ENCODE measurements at regions not wholly inside any gene's neighbourhood (a gene's known extent, or its start where the extent isn't known, plus 50 kb on each side); places are given as distances from the start of the nearest gene placed in this dataset.
"Not testable (repeated sequence)": the region's sequence is repeated elsewhere in the genome, so short reads cannot be mapped to it uniquely, and the experiment has no call there.

DNA sequence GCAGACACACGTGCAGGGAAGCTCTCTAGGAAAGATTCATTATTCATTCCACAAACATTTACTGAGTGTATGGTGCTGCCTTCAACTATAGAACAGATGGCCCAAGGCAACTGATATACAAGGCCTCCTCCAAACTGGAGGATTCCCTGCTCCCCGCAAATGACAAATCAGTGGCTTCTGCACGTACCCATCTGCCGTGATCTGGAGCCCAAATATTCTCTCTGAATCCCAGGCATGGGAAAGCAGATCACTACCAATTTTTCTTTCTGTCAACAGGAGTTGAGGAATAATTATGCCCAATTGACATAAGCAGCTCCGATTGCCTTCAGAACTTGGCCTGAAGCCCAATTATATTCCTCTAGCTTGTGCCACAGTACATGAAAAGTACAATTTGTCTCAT lies 174.2 kb upstream of the CCDC196 start:
- Mint-ChIP-seq H3K27ac (no peak overlapping the region), H3K4me3 (no peak overlapping the region), H3K27me3 (no peaks in the 10 kb centered on the region), H3K36me3 (ENCODE audit: low read depth) (no peaks in the 10 kb centered on the region), H3K9me3 (no peaks in the 10 kb centered on the region), H3K4me1 (ENCODE audit: low read depth) (no peaks in the 10 kb centered on the region)

DNA sequence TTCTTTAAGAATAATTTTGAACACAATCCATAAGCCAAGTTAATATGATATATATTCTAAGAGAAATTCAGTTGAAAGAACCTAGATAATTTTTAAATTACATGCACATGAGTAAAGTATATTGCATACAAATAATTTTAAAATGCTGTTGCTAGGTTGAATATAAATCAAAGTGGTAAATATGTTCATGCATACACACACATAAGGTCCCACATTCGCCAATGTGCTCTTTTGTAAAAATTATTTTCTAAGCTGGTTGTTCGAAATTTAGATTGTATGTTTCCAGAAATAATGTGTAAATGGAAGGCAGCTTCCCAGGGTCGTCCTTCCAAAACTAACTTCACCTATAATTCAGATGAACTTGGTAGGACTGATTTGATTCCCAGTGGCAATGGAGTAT lies 173.7 kb upstream of the CCDC196 start:
- H3K27ac Mint-ChIP-seq = no peak overlapping the region
- H3K4me1 Mint-ChIP-seq (ENCODE audit: low read depth) = no peaks in the 10 kb centered on the region
- H3K27me3 Mint-ChIP-seq = no peaks in the 10 kb centered on the region
- H3K9me3 Mint-ChIP-seq = peaks cover 4% of the 10 kb centered on the region
- no peaks in the 10 kb centered on the region for H3K36me3 Mint-ChIP-seq (ENCODE audit: low read depth)
- H3K4me3 Mint-ChIP-seq = no peak overlapping the region

DNA sequence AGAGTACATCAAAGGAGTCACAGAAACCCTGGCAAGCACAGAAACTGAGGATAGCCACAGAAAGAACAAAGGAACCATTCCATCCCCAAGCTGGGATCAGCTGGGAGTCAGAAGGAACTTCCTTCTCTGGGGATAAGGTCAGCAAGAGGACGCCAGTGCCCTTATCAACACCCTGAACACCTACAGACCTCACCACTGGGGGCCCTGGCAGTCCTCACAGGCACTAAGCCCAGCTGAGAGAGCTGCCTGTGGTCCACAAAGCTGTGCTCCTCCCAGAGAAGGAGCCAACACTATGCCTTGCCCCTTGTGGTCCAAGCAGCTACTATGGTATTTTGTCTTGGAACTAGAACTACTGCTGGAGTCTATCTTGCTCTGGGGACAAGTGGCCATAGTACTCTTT lies 171.1 kb upstream of the CCDC196 start:
- Mint-ChIP-seq H3K9me3 (peaks cover 14% of the 10 kb centered on the region), H3K36me3 (ENCODE audit: low read depth) (no peaks in the 10 kb centered on the region), H3K4me1 (ENCODE audit: low read depth) (no peaks in the 10 kb centered on the region), H3K4me3 (no peak overlapping the region), H3K27me3 (no peaks in the 10 kb centered on the region), H3K27ac (no peak overlapping the region)

DNA sequence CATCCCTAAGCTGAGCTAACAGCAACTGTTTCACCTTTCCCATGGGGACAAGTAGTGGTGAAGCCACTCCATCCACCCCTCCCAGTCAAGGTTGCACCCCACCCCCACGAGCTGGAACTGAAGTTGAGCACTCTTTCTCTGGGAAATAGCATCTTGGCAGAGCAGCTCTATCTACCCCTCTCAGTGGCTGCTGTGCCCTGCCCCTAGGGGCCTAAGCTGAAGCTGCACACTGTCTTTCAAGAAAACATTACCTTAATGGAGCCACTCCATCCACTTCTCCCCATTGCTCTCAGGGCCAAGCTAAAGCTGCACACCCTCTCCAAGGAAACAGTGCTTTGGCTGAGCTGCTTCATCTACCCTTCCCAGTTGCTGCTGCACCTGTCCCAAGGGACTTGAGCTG lies 170.6 kb upstream of the CCDC196 start:
- Mint-ChIP-seq H3K9me3 (peaks cover 16% of the 10 kb centered on the region), H3K4me3 (no peak overlapping the region), H3K27me3 (no peaks in the 10 kb centered on the region)

DNA sequence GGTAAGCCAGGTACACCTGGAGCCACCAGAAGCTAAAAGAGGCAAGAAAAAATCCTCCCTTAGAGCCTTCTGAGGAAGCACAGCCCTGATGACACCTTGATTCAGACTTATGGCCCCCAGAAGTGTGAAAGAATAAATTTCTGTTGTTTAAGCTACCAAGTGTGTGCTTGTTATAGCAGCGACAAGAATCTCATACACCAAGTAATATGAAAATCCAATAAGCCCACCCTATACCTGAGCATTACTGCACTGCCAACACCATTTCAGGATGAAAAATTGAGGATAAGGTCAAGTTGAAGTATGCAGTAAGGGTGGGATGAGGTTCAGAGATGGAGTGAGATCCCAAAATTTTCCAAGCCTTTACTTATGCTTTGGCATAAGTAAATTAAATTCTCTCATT lies 163.6 kb upstream of the CCDC196 start:
- peaks cover 13% of the 10 kb centered on the region for H3K9me3 Mint-ChIP-seq
- no peaks in the 10 kb centered on the region for H3K36me3 Mint-ChIP-seq (ENCODE audit: low read depth)
- no peaks in the 10 kb centered on the region for H3K4me1 Mint-ChIP-seq (ENCODE audit: low read depth)
- H3K4me3 Mint-ChIP-seq = no peak overlapping the region
- H3K27ac Mint-ChIP-seq = no peak overlapping the region
- no peaks in the 10 kb centered on the region for H3K27me3 Mint-ChIP-seq

More for the DNA sequence above, 170.6 kb upstream of the CCDC196 start:
- H3K36me3 Mint-ChIP-seq (ENCODE audit: low read depth) = no peaks in the 10 kb centered on the region
- H3K27ac Mint-ChIP-seq = no peak overlapping the region
- no peaks in the 10 kb centered on the region for H3K4me1 Mint-ChIP-seq (ENCODE audit: low read depth)

DNA sequence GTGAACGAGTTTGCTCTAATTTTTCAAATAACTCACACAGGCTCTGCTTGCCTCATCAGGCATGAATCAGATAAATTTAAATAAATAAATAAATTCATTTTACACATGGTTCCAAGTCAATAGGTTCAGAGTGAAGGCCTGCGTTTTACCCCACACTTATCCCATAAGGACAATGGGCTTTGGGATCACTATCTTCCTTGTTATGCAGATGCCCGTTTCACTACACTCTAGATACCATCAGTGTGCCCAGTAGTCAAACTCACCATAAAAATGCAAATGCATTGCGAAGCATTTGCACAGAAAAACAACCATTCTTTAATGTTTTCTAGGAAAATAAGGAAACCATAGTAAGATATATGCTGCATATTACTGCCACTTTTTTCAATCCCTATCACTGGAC lies 155.9 kb upstream of the CCDC196 start:
- Mint-ChIP-seq H3K9me3 (peaks cover 3% of the 10 kb centered on the region), H3K4me3 (no peak overlapping the region), H3K36me3 (ENCODE audit: low read depth) (no peaks in the 10 kb centered on the region), H3K27me3 (no peaks in the 10 kb centered on the region), H3K27ac (no peak overlapping the region), H3K4me1 (ENCODE audit: low read depth) (no peaks in the 10 kb centered on the region)

DNA sequence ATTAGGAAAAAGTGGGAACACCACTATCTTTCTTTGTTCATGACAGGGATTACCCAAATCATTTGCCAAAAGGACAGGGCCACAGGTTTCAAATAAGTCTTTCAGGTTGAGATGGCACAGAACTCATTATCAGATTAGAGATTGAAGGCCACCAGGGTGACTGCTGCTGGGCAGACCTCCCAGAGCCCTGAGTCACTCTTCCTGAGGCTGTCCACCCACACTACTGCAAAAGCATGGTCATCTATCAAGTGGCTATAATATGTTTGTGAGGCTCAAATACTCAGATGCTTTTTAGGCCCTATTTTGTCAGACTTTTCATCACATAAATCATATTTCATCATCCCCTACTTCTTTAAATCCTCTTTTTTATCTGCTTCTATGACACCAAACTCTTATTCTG lies 155.3 kb upstream of the CCDC196 start:
- Mint-ChIP-seq H3K36me3 (ENCODE audit: low read depth) (no peaks in the 10 kb centered on the region), H3K4me1 (ENCODE audit: low read depth) (no peaks in the 10 kb centered on the region), H3K9me3 (peaks cover 3% of the 10 kb centered on the region)

DNA sequence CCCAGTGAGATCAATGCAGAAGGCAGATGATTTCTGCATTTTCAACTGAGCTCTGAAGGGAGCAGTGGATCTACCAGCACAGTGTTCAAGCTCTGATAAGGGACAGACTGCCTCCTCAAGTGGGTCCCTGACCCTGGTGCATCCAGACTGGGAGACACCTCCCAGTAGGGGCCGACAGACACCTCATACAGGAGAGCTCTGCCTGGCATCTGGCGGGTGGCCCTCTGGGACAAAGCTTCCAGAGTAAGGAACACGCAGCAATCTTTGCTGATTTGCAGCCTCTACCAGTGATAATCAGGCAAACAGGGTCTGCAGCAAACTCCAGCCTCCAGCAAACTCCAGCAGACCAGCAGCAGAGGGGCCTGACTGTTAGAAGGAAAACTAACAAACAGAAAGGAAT lies 152.9 kb upstream of the CCDC196 start:
- not testable (repeated sequence) for H3K9me3 Mint-ChIP-seq; H3K4me3 Mint-ChIP-seq; H3K36me3 Mint-ChIP-seq (ENCODE audit: low read depth); H3K4me1 Mint-ChIP-seq (ENCODE audit: low read depth); H3K27ac Mint-ChIP-seq; H3K27me3 Mint-ChIP-seq

More for the DNA sequence above, 155.3 kb upstream of the CCDC196 start:
- Mint-ChIP-seq H3K27ac (no peak overlapping the region), H3K27me3 (no peaks in the 10 kb centered on the region), H3K4me3 (no peak overlapping the region)

DNA sequence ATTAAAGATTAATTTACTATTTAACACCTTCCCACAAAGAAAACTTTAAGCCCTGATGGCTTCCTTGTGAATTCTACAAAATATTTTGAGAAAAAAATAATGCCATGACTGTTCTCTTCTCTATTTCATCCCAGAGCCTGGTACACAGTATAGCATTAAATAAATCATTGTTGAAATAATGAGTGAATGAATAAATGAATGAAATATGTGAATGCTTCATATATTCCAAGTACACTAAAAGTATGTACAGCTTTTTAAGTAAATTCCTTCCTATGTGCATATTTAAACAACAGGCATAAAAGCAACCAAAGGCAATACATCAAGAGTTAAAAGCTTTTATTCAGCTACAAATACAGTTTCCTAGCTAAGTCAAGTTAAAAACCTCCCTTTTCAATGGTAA lies 144.9 kb upstream of the CCDC196 start:
- no peaks in the 10 kb centered on the region for H3K9me3 Mint-ChIP-seq
- no peak overlapping the region for H3K4me3 Mint-ChIP-seq
- H3K27ac Mint-ChIP-seq = no peak overlapping the region
- H3K4me1 Mint-ChIP-seq (ENCODE audit: low read depth) = no peaks in the 10 kb centered on the region
- no peaks in the 10 kb centered on the region for H3K36me3 Mint-ChIP-seq (ENCODE audit: low read depth)
- H3K27me3 Mint-ChIP-seq = no peaks in the 10 kb centered on the region

DNA sequence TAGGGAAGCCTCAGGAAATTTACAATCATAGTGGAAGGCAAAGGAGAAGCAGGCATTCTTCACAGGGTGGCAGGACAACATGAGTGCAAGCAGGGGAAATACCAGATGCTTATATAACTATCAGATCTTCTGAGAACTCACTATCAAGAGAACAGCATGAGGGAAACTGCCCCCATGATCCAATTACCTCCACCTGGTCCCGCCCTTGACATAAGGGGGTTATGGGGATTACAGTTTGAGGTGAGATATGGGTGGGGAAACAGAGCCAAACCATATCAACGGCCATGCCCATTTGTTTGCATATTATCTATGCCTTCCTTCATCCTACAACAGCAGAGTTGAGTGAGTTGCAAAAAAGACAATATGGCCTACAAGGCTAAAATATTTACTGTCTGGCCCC lies 140.2 kb upstream of the CCDC196 start:
- peaks cover 12% of the 10 kb centered on the region for H3K36me3 Mint-ChIP-seq (ENCODE audit: low read depth)
- no peaks in the 10 kb centered on the region for H3K27me3 Mint-ChIP-seq
- peaks cover 17% of the 10 kb centered on the region for H3K9me3 Mint-ChIP-seq
- no peak overlapping the region for H3K27ac Mint-ChIP-seq
- no peak overlapping the region for H3K4me3 Mint-ChIP-seq
- no peaks in the 10 kb centered on the region for H3K4me1 Mint-ChIP-seq (ENCODE audit: low read depth)

DNA sequence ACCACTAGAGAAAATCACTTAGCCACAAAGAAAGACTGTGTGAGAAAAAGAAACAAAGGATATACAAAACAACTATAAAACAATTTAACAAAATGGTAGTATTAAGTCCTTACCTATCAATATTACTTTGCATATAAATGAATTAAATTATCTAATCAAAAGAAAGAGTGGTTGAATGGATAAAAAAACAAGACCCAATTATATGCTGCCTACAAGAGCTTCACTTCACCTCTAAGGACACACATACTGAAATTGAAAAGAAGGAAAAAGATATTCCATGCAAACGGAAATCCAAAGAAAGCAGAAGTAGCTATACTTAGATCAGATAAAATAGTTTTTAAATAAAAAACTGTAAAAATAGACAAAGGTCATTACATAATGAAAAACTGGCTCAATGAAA lies 134.9 kb upstream of the CCDC196 start:
- H3K4me1 Mint-ChIP-seq (ENCODE audit: low read depth) = no peaks in the 10 kb centered on the region
- no peaks in the 10 kb centered on the region for H3K27me3 Mint-ChIP-seq
- peaks cover 12% of the 10 kb centered on the region for H3K36me3 Mint-ChIP-seq (ENCODE audit: low read depth)
- peaks cover 25% of the 10 kb centered on the region for H3K9me3 Mint-ChIP-seq
- H3K4me3 Mint-ChIP-seq = no peak overlapping the region
- H3K27ac Mint-ChIP-seq = no peak overlapping the region

DNA sequence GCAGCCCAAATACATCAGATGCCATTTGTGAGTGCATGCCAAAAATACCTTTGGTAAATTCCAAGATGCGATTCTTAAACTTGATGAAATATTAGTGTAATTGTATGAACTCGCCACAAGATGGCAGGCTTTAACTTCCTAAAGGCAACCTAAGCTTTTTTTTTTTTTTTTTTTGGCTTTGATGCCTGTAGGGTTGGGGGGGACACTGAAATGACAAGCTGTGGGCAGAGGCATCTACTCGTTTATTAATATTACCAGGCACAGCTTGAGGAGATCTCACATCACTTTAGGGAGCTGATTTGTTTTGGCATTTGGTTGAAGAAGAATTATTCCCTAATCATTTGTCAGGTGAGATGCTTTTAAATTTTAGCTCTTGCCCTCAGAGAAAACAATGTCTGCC lies 126.7 kb upstream of the CCDC196 start:
- no peak overlapping the region for H3K27ac Mint-ChIP-seq
- H3K36me3 Mint-ChIP-seq (ENCODE audit: low read depth) = no peaks in the 10 kb centered on the region
- H3K27me3 Mint-ChIP-seq = no peaks in the 10 kb centered on the region
- H3K9me3 Mint-ChIP-seq = no peaks in the 10 kb centered on the region
- H3K4me1 Mint-ChIP-seq (ENCODE audit: low read depth) = no peaks in the 10 kb centered on the region
- H3K4me3 Mint-ChIP-seq = no peak overlapping the region

DNA sequence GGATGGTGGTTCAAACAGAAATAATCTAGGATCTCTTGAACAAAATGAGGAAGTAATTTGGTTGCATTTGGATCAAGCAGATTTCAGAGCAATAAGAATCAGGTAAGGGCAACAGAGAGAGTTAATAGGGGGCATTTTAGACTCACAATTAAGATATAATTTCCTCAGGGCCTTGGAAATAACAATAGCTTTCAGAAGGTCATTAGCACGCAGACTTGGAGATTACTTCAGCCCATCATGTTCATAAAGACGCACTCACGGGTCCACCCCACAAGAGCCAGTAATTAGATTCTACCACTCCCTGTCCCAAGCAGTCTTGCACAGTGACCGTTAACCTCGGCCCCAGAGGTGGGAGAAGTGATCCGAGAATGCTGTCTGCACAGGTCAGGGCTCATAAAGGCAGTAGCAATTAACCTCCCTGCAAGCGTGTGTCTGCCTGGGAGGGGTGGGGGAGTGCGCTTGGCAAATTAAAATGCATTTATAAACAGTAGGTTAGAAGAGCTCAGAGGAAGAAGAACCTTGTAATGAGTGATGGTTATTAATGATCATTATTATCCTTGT lies 125.7 kb upstream of the CCDC196 start:
- Mint-ChIP-seq H3K36me3 (ENCODE audit: low read depth) (no peaks in the 10 kb centered on the region), H3K4me3 (no peak overlapping the region), H3K4me1 (ENCODE audit: low read depth) (no peaks in the 10 kb centered on the region), H3K27ac (no peak overlapping the region), H3K27me3 (no peaks in the 10 kb centered on the region), H3K9me3 (no peaks in the 10 kb centered on the region)

DNA sequence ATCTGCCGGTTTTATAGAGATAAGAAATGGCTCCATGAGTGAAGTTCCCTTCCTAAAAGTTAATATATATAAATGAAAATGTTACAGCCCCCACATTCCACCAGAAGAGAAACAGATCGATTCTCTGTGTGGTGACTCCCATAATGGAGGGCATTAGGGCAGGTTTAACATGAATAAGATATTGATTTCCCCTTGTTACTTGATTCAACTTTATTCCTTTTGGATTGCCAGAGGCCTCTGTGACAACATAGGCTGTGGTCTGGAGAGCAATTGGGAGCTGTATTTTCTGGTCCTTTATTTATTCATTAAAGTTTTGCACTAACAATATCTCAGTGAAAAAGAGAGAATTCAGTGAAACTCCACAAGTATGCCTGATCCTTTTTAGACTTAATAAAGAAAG lies 125.2 kb upstream of the CCDC196 start:
- no peaks in the 10 kb centered on the region for H3K9me3 Mint-ChIP-seq
- H3K4me3 Mint-ChIP-seq = no peak overlapping the region
- no peaks in the 10 kb centered on the region for H3K36me3 Mint-ChIP-seq (ENCODE audit: low read depth)
- H3K27ac Mint-ChIP-seq = no peak overlapping the region
- H3K27me3 Mint-ChIP-seq = no peaks in the 10 kb centered on the region
- no peaks in the 10 kb centered on the region for H3K4me1 Mint-ChIP-seq (ENCODE audit: low read depth)

DNA sequence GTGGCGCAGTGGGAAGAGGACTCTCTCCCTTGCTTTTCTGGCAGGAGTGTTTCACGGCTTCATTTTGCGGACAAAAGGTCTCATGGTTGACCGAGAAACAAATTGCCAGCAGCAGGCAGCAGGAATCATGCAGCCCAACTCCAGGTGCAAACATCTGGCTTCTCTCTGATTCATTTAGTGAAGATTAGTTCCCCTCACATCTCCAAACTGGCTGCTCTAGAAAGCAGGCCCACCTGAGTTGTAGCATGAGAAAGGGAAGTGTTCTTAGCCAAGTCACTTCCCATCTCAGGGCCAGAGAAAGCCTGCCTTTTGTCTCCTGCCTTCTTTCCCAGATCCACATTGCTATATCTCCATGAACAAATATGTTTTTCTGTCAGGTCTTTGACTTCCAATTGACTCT lies 120.8 kb upstream of the CCDC196 start:
- Mint-ChIP-seq H3K9me3 (no peaks in the 10 kb centered on the region), H3K36me3 (ENCODE audit: low read depth) (no peaks in the 10 kb centered on the region), H3K4me3 (no peak overlapping the region), H3K27ac (no peak overlapping the region), H3K27me3 (no peaks in the 10 kb centered on the region), H3K4me1 (ENCODE audit: low read depth) (no peaks in the 10 kb centered on the region)

DNA sequence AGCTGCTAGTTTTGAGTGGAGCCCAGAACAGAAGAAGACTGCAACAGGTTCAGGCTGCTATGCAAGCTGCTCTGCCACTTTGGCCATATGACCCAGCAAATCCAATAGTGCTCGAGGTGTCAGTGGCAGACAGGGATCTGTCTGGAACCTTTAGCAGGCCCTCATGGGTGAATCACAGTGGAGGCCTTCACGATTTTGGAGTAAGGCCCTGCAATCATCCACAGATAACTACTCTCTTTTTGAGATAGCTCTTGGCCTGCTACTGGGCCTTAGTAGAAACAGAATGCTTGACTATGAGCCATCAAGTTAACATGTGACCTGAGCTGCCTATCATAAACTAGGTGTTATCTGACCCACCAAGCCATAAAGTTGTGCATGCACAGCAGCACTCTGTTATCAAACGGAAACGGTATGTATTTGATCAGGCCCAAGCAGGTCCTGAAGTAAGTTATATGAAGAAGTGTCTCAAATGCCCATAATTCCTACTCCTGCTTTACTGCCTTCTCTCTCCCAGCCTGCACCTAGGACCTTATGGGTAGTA lies 116.9 kb upstream of the CCDC196 start:
- H3K27me3 Mint-ChIP-seq = no peaks in the 10 kb centered on the region
- H3K4me1 Mint-ChIP-seq (ENCODE audit: low read depth) = no peaks in the 10 kb centered on the region

More for the DNA sequence above, 116.9 kb upstream of the CCDC196 start:
- Mint-ChIP-seq H3K9me3 (no peaks in the 10 kb centered on the region), H3K36me3 (ENCODE audit: low read depth) (no peaks in the 10 kb centered on the region), H3K27ac (no peak overlapping the region), H3K4me3 (no peak overlapping the region)
